Breast epithelium (tissue), 3 donors: ENCODE measurements at regions not wholly inside any gene's neighbourhood (a gene's known extent, or its start where the extent isn't known, plus 50 kb on each side); places are given as distances from the start of the nearest gene placed in this dataset.

Source experiments
- CTCF ChIP-seq, 3 donors: fragments of 450-650 bp; IDR thresholded peaks; one replicate each; pipeline ENCODE4 v1.5.1; 2016 to 2017; ENCODE audit warnings: antibody characterized with exemption in 3 of 3, mild to moderate bottlenecking in 3 of 3, moderate library complexity in 3 of 3
- POLR2AphosphoS5 ChIP-seq, 3 donors: sonication (generic); formaldehyde crosslinking; IDR thresholded peaks; one replicate each; pipeline ENCODE4 v1.6.1; 2017; ENCODE audit warnings: antibody characterized with exemption in 3 of 3

GRCh38 chr2:176664478-176664877 is 395.2 kb downstream of the MTX2 start:
- no peak for TF ChIP-seq CTCF (IDR thresholded peaks at IDR 0.05)
- no peak for TF ChIP-seq POLR2AphosphoS5 (IDR thresholded peaks at IDR 0.05)
